COLO668 (cell line): ENCODE measurements at regions not wholly inside any gene's neighbourhood (a gene's known extent, or its start where the extent isn't known, plus 50 kb on each side); places are given as distances from the start of the nearest gene placed in this dataset.

Experiments
- DNase-seq: peaks from one replicate; lab custom pipeline; 2025; ENCODE audit not compliant: unreplicated experiment; lab: John Stamatoyannopoulos, UW

- DNase-seq = no peak
Observed at GRCh38 chr3:53957831-53958230, 66.2 kb upstream of the SELENOK start.

- no peak for DNase-seq
Observed at GRCh38 chr3:53956586-53956985, 64.9 kb upstream of the SELENOK start.

- DNase-seq = peak; percentile 68
Observed at GRCh38 chr3:53949541-53949940, 57.9 kb upstream of the SELENOK start.

DNA sequence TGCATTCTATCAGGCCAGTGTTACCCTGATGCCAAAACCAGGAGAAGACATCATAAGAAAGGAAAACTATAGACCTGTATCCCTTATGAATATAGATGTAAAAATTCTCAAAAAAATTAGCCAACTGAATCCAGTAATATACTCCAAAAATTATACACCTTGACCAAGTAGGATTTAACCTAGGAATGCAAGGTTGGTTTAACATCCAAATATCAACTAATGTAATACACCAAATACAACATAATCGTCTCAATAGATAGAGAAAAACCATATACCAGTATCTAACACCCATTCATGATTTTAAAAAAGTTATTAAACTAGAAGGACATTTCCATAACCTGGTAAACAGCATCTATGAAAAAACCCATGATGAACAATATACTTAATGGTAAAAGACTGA lies 56.5 kb upstream of the SELENOK start:
- DNase-seq = no peak

DNA sequence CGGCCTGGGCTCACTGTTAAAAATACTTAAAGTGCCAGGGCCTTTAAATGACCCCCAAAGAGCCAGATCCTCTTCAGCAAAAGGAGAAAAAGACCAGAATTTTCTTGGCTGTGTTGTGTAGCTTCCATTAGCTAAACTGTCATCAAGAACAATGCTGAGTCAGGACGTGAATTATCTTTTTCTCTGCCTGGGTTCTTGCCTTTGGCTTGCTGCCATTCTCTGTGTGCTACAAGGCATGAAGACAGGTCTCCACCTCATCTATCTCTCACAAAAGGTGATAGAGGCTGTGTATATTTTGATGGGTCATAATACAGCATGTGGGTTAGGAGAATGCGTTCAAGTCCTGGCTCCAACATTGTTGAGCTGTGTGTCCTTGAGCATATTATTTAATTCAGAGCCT lies 52.4 kb upstream of the SELENOK start:
- DNase-seq = no peak

DNA sequence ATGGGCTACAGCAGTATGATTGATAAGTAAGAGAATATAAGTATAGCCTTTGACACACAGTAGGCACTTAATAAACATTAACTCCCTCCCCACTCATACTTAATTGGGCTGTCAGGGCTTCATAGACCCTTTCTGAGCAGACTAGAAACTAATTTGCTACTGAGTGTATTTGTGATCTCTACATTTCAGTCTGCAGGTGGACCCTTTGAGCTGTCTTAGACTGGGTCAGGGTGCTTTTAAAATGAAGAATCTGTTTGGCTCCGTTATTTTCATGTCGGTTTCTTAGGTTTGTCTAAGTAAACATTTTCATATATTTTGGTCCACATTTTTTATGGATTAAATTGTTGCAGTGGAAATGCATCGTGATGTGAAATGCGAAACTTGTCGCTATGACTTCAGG lies 50.3 kb upstream of the SELENOK start:
- no peak for DNase-seq
